Urinary bladder (tissue), 3 donors: ENCODE measurements at regions not wholly inside any gene's neighbourhood (a gene's known extent, or its start where the extent isn't known, plus 50 kb on each side); places are given as distances from the start of the nearest gene placed in this dataset.
"Not testable (repeated sequence)": the region's sequence is repeated elsewhere in the genome, so short reads cannot be mapped to it uniquely, and the experiment has no call there.

Source experiments
- DNase-seq: peaks from one replicate; pipeline ENCODE4 v3.0.0-alpha.2; 2015; ENCODE audit errors: extremely low spot score
- H3K27ac ChIP-seq: one replicate; pipeline ENCODE4 v1.5.1; 2013; ENCODE audit warnings: low read depth, mild to moderate bottlenecking, moderate library complexity
- H3K36me3 ChIP-seq: one replicate; pipeline ENCODE4 v1.6.1; 2013; ENCODE audit warnings: mild to moderate bottlenecking, moderate library complexity; ENCODE audit not compliant: insufficient read depth
- H3K4me1 ChIP-seq: one replicate; pipeline ENCODE4 v1.6.1; 2013; ENCODE audit warnings: mild to moderate bottlenecking, moderate library complexity; ENCODE audit not compliant: insufficient read depth
- H3K4me3 ChIP-seq: one replicate; pipeline ENCODE4 v1.5.1; 2013; ENCODE audit warnings: low read depth, low read length
- WGBS: extraction: QIAGEN DNeasy Blood & Tissue Kit; methylation state at CpG from one replicate; pipeline ENCODE4 v1.1.7; 2013; 5-methylcytosine and 5-hydroxymethylcytosine counted together
- donor health status: healthy with polysubstance abuse.
- donor health status: healthy.

DNA sequence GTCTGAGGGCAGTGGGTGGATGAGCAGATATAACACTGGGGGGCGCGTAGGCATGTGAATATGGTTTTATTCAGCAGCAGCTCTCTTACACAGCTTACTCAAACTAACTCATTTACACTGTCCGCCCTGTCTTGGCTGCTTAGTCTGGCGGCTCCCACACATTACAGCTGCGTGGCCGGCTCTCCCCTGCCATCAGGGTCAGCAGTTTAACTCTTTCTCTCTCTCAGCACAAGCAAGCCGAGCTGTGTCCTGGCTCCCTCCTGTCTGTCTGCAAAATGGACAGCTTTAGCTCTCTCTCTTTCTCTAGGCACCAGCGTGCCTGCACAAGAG is 1310.1 kb upstream of the RAG2 start:
- no peak overlapping the region for H3K27ac ChIP-seq
- 77% methylated on average over 8 of the region's 8 CpGs for WGBS
- H3K4me3 ChIP-seq: no peak overlapping the region
- H3K4me1 ChIP-seq: no peaks in the 10 kb centered on the region
- H3K36me3 ChIP-seq: no peaks in the 10 kb centered on the region
- DNase-seq: no peak

- H3K36me3 ChIP-seq: no peaks in the 10 kb centered on the region
- WGBS: 86% methylated on average over 20 of the region's 20 CpGs
- H3K4me1 ChIP-seq: no peaks in the 10 kb centered on the region
- no peak for DNase-seq
- H3K4me3 ChIP-seq: no peak overlapping the region
- no peak overlapping the region for H3K27ac ChIP-seq
These were observed 1309.6 kb upstream of the RAG2 start for GRCh38 chr11:37907436-37908218.

DNA sequence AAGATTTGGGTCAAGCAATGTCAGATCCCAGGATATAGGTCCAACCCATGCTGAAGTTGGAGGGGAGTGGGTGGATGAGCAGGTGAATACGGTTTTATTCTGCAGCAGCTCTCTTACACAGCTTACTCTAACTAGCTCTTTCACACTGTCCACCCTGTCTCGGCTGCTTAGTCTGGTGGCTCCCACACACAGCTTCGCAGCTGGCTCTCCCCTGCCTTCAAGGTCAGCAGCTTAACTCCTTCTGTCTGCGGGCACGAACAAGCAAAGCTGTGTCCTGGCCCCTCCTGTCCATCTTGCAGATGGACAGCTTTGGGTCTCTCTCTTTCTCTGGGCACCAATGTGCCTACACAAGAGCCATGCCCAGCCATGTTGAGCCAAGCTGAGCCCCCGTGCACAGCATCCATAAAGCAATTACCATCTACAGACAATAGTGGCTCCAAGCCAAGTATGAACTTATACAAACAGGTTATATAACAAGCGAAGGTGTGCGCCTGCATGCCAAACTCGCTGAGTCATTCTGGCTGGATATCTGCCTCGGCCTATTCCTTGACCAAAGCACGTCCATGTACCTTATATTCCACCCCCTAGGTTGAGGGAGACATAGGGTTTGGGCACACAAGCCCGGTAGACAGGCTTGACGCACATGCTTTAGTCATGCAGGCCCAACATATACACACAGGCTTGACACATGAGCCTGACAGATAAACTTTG is 1307.8 kb upstream of the RAG2 start:
- 85% methylated on average over 13 of the region's 13 CpGs for WGBS
- no peak for DNase-seq
- Histone ChIP-seq H3K36me3 (no peaks in the 10 kb centered on the region), H3K27ac (no peak overlapping the region), H3K4me1 (no peaks in the 10 kb centered on the region), H3K4me3 (no peak overlapping the region)

- H3K4me1 ChIP-seq: no peaks in the 10 kb centered on the region
- DNase-seq: no peak
- no peak overlapping the region for H3K4me3 ChIP-seq
- H3K36me3 ChIP-seq: no peaks in the 10 kb centered on the region
- no peak overlapping the region for H3K27ac ChIP-seq
These were observed 1298.0 kb upstream of the RAG2 start for GRCh38 chr11:37896016-37896415.

GRCh38 chr11:37881741-37882140 is 1283.7 kb upstream of the RAG2 start:
- no peaks in the 10 kb centered on the region for H3K4me1 ChIP-seq
- H3K4me3 ChIP-seq: no peak overlapping the region
- H3K36me3 ChIP-seq: no peaks in the 10 kb centered on the region
- WGBS: 84% methylated on average over 3 of the region's 3 CpGs
- DNase-seq: no peak
- H3K27ac ChIP-seq: no peak overlapping the region

- Histone ChIP-seq H3K36me3 (no peaks in the 10 kb centered on the region), H3K27ac (no peak overlapping the region), H3K4me1 (no peaks in the 10 kb centered on the region), H3K4me3 (no peak overlapping the region)
- 90% methylated on average over 1 of the region's 1 CpG for WGBS
- no peak for DNase-seq
These were observed 1263.6 kb upstream of the RAG2 start for GRCh38 chr11:37861671-37862070.

DNA sequence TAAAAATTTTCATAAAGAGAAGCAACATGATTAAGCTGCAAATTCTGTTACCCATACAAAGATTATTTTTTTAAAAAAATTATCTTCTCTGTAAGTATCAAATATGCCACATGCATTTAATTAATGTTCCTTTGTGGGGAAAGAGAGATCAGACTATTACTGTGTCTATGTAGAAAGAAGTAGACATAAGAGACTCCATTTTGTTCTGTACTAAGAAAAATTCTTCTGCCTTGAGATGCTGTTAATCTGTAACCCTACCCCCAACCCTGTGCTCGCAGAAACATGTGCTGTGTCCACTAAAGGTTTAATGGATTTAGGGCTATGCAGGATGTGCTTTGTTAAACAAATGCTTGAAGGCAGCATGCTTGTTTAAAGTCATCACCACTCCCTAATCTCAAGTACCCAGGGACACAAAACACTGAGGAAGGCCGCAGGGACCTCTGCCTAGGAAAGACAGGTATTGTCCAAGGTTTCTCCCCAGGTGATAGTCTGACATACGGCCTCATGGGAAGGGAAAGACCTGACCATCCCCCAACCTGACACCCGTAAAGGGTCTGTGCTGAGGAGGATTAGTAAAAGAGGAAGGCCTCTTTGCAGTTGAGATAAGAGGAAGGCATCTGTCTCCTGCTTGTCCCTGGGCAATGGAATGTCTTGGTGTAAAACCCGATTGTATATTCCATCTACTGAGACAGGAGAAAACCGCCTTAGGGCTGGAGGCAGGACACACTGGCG is 1260.9 kb upstream of the RAG2 start:
- not testable (repeated sequence) for H3K4me1 ChIP-seq, H3K4me3 ChIP-seq, DNase-seq, H3K27ac ChIP-seq, H3K36me3 ChIP-seq
- 55% methylated on average over 7 of the region's 7 CpGs for WGBS

- H3K4me1 ChIP-seq: no peaks in the 10 kb centered on the region
- DNase-seq: no peak
- no peaks in the 10 kb centered on the region for H3K36me3 ChIP-seq
- no peak overlapping the region for H3K27ac ChIP-seq
- WGBS: 91% methylated on average over 1 of the region's 1 CpG
- no peak overlapping the region for H3K4me3 ChIP-seq
These were observed 1260.4 kb upstream of the RAG2 start for GRCh38 chr11:37858398-37858797.

DNA sequence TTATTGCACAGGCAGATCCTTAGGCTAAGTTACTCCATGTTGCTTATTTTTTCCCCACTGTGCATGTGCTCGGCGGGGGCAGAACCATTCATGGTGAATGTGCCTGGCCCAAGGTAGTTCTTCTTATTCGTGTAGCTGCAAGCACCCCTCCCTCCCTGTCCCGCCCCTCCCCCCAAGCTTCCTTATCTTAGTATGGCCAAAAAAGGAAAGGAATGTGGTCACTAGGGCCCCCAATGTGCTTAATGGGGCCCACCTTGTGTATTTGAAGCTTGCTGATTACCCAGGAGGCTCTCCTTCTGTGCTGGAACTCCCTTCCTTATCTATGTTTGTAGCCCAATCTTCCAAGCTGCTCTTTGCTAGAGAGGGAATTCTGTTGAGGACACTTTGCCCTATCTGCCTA is 1259.7 kb upstream of the RAG2 start:
- no peaks in the 10 kb centered on the region for H3K36me3 ChIP-seq
- no peak for DNase-seq
- no peak overlapping the region for H3K4me3 ChIP-seq
- no peaks in the 10 kb centered on the region for H3K4me1 ChIP-seq
- H3K27ac ChIP-seq: no peak overlapping the region
- WGBS: 84% methylated on average over 4 of the region's 4 CpGs

DNA sequence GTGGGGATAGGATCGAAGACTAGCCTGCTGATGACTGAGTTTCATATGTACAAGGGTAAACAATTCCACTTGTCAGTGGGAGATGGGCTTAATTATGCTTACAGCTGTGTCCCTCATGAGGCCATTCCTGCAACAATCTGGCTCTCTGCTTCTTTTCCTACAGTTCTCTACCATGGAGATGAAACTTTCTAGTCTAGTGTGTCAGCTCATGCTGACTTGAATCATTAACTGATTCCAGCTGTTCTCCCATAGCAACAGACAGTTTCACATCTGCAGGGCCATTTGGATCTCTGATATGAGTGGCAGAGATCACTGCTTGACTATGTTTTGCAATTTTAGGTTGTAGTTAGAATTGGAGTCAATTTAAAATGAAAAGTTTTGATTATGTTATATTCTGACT is 1251.7 kb upstream of the RAG2 start:
- no peak overlapping the region for H3K27ac ChIP-seq
- DNase-seq: no peak
- no peak overlapping the region for H3K4me3 ChIP-seq
- WGBS: 39% methylated on average over 1 of the region's 1 CpG
- no peaks in the 10 kb centered on the region for H3K36me3 ChIP-seq
- H3K4me1 ChIP-seq: no peaks in the 10 kb centered on the region

DNA sequence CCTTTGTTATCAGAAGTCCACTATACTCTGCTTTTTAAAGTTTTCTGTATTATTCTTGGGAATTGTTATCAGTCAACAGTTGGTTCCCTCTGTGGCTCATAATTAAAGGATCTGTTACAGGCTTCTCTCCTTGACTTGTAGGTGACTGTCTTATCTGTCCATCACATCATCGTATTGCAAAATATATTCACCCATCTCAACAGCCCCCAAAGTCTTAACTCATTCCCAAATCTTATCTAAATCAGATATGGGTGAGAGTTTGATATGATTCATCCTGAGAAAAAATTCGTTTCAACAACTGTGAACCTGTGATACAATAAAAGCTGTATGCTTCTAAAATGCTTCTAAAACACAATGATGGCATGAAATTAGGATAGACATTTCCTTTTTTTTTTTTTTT is 1245.6 kb upstream of the RAG2 start:
- no peaks in the 10 kb centered on the region for H3K36me3 ChIP-seq
- H3K4me3 ChIP-seq: no peak overlapping the region
- H3K27ac ChIP-seq: no peak overlapping the region
- H3K4me1 ChIP-seq: no peaks in the 10 kb centered on the region
- DNase-seq: no peak
- WGBS: 70% methylated on average over 2 of the region's 2 CpGs

- 88% methylated on average over 2 of the region's 2 CpGs for WGBS
These were observed 1243.0 kb upstream of the RAG2 start for GRCh38 chr11:37841016-37841415.

GRCh38 chr11:37840345-37840744 is 1242.3 kb upstream of the RAG2 start:
- not testable (repeated sequence) for H3K36me3 ChIP-seq, DNase-seq, H3K4me1 ChIP-seq, H3K4me3 ChIP-seq, H3K27ac ChIP-seq
- WGBS: 94% methylated on average over 2 of the region's 2 CpGs

More at GRCh38 chr11:37841016-37841415, 1243.0 kb upstream of the RAG2 start:
- no peak for DNase-seq
- no peak overlapping the region for H3K27ac ChIP-seq
- no peaks in the 10 kb centered on the region for H3K36me3 ChIP-seq
- H3K4me3 ChIP-seq: no peak overlapping the region
- H3K4me1 ChIP-seq: no peaks in the 10 kb centered on the region

DNA sequence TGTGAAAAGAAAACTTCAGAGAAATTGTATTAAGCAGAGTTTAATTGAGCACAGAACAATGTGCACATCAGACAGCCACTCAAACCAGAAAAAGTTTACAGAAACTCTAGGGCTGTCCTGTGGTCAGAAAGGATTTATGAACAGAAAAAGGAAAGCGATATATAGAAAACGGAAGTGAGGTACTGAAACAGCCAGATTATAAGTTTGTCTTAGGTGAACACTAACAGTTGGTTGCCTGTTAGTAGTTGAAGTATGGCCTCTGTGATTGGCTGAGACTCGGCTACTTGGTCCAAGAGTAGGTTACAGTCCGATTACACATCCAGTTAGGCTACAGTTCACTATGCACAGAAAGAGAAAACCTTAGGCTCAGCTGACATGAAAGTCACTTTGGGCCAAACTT is 1232.5 kb upstream of the RAG2 start:
- 77% methylated on average over 4 of the region's 4 CpGs for WGBS
- Histone ChIP-seq H3K4me1 (no peaks in the 10 kb centered on the region), H3K27ac (no peak overlapping the region), H3K4me3 (no peak overlapping the region), H3K36me3 (no peaks in the 10 kb centered on the region)
- DNase-seq: no peak
